ENCODE measurements at regions not wholly inside any gene's neighbourhood (a gene's known extent, or its start where the extent isn't known, plus 50 kb on each side); places are given as distances from the start of the nearest gene placed in this dataset.

GRCh38 chr5:107771926-107772325 is 101.2 kb upstream of the EFNA5 start:
- no peak overlapping the region for H3K4ac ChIP-seq (ENCODE audit: low read length)

DNA sequence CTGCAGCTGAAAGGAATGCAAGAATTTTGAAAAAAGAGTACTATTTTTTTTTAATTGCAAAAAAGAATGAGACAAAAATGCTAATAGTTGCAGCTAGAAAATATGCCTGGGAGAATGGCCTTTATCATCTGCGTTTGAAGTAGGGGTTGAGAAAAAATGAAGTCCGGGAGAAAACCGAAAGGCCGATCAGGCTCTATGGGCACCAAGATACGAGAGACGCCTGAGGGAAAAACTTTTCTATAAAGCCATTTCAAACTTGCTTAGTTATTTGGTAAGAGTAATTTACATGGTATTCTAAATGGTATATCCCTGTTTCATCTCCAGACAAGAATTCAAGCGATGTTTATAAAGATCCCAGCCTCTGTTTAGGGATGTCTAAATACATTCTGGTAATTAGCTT is 99.3 kb upstream of the EFNA5 start:
- Histone ChIP-seq H3K27me3 (ENCODE audit: control insufficient read depth in 3 of 3, insufficient read depth in 3 of 3, low read depth in 1 of 3, low read length in 3 of 3) (no peaks in the 10 kb centered on the region), H2BK120ac (ENCODE audit: low read depth, low read length) (no peak overlapping the region), H2BK12ac (ENCODE audit: low read length) (no peak overlapping the region), H2BK5ac (ENCODE audit: low read length) (no peak overlapping the region), H4K8ac (ENCODE audit: low read depth, low read length) (no peak overlapping the region), H3K36me3 (replicated peaks in 1 of 2; ENCODE audit: control insufficient read depth in 2 of 2, insufficient read depth in 2 of 2, low read length in 2 of 2) (no peaks in the 10 kb centered on the region), H2BK15ac (ENCODE audit: low read length) (no peak overlapping the region), H3K23ac (ENCODE audit: low read depth, low read length, poor library complexity) (no peak overlapping the region), H3K18ac (ENCODE audit: low read length) (no peak overlapping the region), H2AK5ac (ENCODE audit: low read depth, low read length) (no peak overlapping the region), H3K9ac (ENCODE audit: low read depth, low read length, poor library complexity) (no peak overlapping the region), H3K4me3 (ENCODE audit: low read length in 2 of 2) (no peak overlapping the region), H3K4ac (ENCODE audit: low read length) (no peak overlapping the region), H3K9me3 (replicated peaks in 1 of 2; ENCODE audit: control insufficient read depth in 2 of 2, insufficient read depth in 1 of 2, low read depth in 1 of 2, low read length in 2 of 2) (no peaks in the 10 kb centered on the region), H3K27ac (replicated peaks; ENCODE audit: low read length) (peak overlapping the region; percentile 7), H3K4me1 (ENCODE audit: control insufficient read depth in 2 of 2, insufficient read depth in 1 of 2, low read depth in 1 of 2, low read length in 2 of 2) (peaks cover 10 to 26% of the 10 kb centered on the region in 2 donors), H3K14ac (ENCODE audit: low read length) (no peak overlapping the region), H3K79me1 (ENCODE audit: low read depth, low read length) (no peaks in the 10 kb centered on the region), H3K4me2 (ENCODE audit: insufficient read depth, low read length, poor library complexity, severe bottlenecking) (no peak overlapping the region), H4K91ac (ENCODE audit: low read depth, low read length, poor library complexity) (no peak overlapping the region), H2AFZ (ENCODE audit: low read length) (peak overlapping the region; percentile 80)
- no peak for DNase-seq (ENCODE audit: low spot score)
- WGBS, 2 donors (ENCODE audit: extremely low coverage in 2 of 2, insufficient read length in 2 of 2, insufficient replicate concordance in 1 of 2) = no CpG with 5 or more reads among the region's 7 CpGs

More at GRCh38 chr5:107771926-107772325, 101.2 kb upstream of the EFNA5 start:
- Histone ChIP-seq H2AK5ac (ENCODE audit: low read depth, low read length) (no peak overlapping the region), H3K27ac (replicated peaks; ENCODE audit: low read length) (no peak overlapping the region), H2AFZ (ENCODE audit: low read length) (no peak overlapping the region), H3K9me3 (replicated peaks in 1 of 2; ENCODE audit: control insufficient read depth in 2 of 2, insufficient read depth in 1 of 2, low read depth in 1 of 2, low read length in 2 of 2) (no peaks in the 10 kb centered on the region), H3K4me1 (ENCODE audit: control insufficient read depth in 2 of 2, insufficient read depth in 1 of 2, low read depth in 1 of 2, low read length in 2 of 2) (peaks cover 9 to 33% of the 10 kb centered on the region in 2 donors), H3K9ac (ENCODE audit: low read depth, low read length, poor library complexity) (no peak overlapping the region), H3K27me3 (ENCODE audit: control insufficient read depth in 3 of 3, insufficient read depth in 3 of 3, low read depth in 1 of 3, low read length in 3 of 3) (no peaks in the 10 kb centered on the region), H3K4me2 (ENCODE audit: insufficient read depth, low read length, poor library complexity, severe bottlenecking) (no peak overlapping the region), H3K36me3 (replicated peaks in 1 of 2; ENCODE audit: control insufficient read depth in 2 of 2, insufficient read depth in 2 of 2, low read length in 2 of 2) (no peaks in the 10 kb centered on the region), H3K18ac (ENCODE audit: low read length) (no peak overlapping the region), H3K23ac (ENCODE audit: low read depth, low read length, poor library complexity) (no peak overlapping the region), H2BK12ac (ENCODE audit: low read length) (no peak overlapping the region), H4K91ac (ENCODE audit: low read depth, low read length, poor library complexity) (no peak overlapping the region), H3K4me3 (ENCODE audit: low read length in 2 of 2) (no peak overlapping the region), H2BK15ac (ENCODE audit: low read length) (no peak overlapping the region), H3K14ac (ENCODE audit: low read length) (no peak overlapping the region), H4K8ac (ENCODE audit: low read depth, low read length) (no peak overlapping the region), H3K79me1 (ENCODE audit: low read depth, low read length) (no peaks in the 10 kb centered on the region), H2BK120ac (ENCODE audit: low read depth, low read length) (no peak overlapping the region), H2BK5ac (ENCODE audit: low read length) (no peak overlapping the region)
- DNase-seq (ENCODE audit: low spot score) = no peak

DNA sequence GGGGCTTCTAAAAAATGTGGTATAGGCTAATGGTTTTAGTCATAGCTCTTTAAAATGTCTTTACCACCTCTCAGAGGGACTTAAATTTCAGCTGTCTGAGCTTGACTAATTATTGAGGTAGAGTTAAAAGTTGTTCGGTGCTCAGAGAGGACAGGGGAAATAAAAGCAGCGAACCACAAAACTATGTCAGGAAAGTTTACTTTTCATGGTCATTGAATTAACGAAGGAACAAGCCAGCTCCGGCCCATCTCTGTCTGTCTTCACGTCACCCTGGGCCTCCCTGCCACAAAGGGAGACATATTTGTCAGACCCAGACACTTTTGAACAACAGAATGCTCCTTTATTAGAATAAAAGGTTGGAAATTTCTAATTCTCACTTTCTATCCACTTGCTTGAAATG is 98.8 kb upstream of the EFNA5 start:
- H3K18ac ChIP-seq (ENCODE audit: low read length) = no peak overlapping the region
- no peak overlapping the region for H2BK12ac ChIP-seq (ENCODE audit: low read length)
- no peak for DNase-seq (ENCODE audit: low spot score)
- H2AFZ ChIP-seq (ENCODE audit: low read length) = peak overlapping the region; percentile 80
- H2AK5ac ChIP-seq (ENCODE audit: low read depth, low read length) = no peak overlapping the region
- H3K9ac ChIP-seq (ENCODE audit: low read depth, low read length, poor library complexity) = no peak overlapping the region
- no peak overlapping the region for H4K91ac ChIP-seq (ENCODE audit: low read depth, low read length, poor library complexity)
- H3K36me3 ChIP-seq (replicated peaks in 1 of 2; ENCODE audit: control insufficient read depth in 2 of 2, insufficient read depth in 2 of 2, low read length in 2 of 2) = no peaks in the 10 kb centered on the region
- no peak overlapping the region for H4K8ac ChIP-seq (ENCODE audit: low read depth, low read length)
- no peak overlapping the region for H3K14ac ChIP-seq (ENCODE audit: low read length)
- H3K79me1 ChIP-seq (ENCODE audit: low read depth, low read length) = no peaks in the 10 kb centered on the region
- H3K27ac ChIP-seq (replicated peaks; ENCODE audit: low read length) = peak overlapping the region; percentile 7
- H3K27me3 ChIP-seq (ENCODE audit: control insufficient read depth in 3 of 3, insufficient read depth in 3 of 3, low read depth in 1 of 3, low read length in 3 of 3) = no peaks in the 10 kb centered on the region
- H3K4me2 ChIP-seq (ENCODE audit: insufficient read depth, low read length, poor library complexity, severe bottlenecking) = no peak overlapping the region
- no CpG with 5 or more reads among the region's 5 CpGs for WGBS, 2 donors (ENCODE audit: extremely low coverage in 2 of 2, insufficient read length in 2 of 2, insufficient replicate concordance in 1 of 2)
- H3K4me3 ChIP-seq (ENCODE audit: low read length in 2 of 2) = peak overlapping the region in 1 of 2 donors; percentile 11
- no peaks in the 10 kb centered on the region for H3K9me3 ChIP-seq (replicated peaks in 1 of 2; ENCODE audit: control insufficient read depth in 2 of 2, insufficient read depth in 1 of 2, low read depth in 1 of 2, low read length in 2 of 2)
- peaks cover 10 to 28% of the 10 kb centered on the region in 2 donors for H3K4me1 ChIP-seq (ENCODE audit: control insufficient read depth in 2 of 2, insufficient read depth in 1 of 2, low read depth in 1 of 2, low read length in 2 of 2)
- H2BK5ac ChIP-seq (ENCODE audit: low read length) = no peak overlapping the region
- no peak overlapping the region for H2BK120ac ChIP-seq (ENCODE audit: low read depth, low read length)
- no peak overlapping the region for H3K4ac ChIP-seq (ENCODE audit: low read length)
- H2BK15ac ChIP-seq (ENCODE audit: low read length) = no peak overlapping the region
- H3K23ac ChIP-seq (ENCODE audit: low read depth, low read length, poor library complexity) = no peak overlapping the region

DNA sequence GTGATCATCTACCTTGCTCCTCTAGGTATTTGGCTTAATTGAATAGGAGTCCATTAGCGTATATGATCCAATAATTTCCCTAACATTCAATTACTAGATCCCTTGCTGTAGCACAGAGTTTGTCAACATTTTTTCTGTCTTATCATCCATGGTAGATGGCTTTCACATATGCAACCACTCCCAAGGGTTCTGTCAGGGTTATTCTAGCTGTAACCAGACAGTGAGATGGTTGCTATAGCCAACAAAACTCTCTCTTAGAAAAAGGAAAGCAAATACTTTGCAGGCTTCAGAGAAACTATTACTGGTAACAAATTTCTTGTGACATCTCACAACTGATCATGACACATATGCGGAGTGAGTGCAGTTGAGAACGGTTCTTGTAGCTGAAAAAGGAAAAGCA is 96.2 kb upstream of the EFNA5 start:
- Histone ChIP-seq H3K9ac (ENCODE audit: low read depth, low read length, poor library complexity) (no peak overlapping the region), H2AFZ (ENCODE audit: low read length) (no peak overlapping the region), H3K4me1 (ENCODE audit: control insufficient read depth in 2 of 2, insufficient read depth in 1 of 2, low read depth in 1 of 2, low read length in 2 of 2) (peaks cover 9 to 21% of the 10 kb centered on the region in 2 donors), H3K36me3 (replicated peaks in 1 of 2; ENCODE audit: control insufficient read depth in 2 of 2, insufficient read depth in 2 of 2, low read length in 2 of 2) (no peaks in the 10 kb centered on the region), H3K4me2 (ENCODE audit: insufficient read depth, low read length, poor library complexity, severe bottlenecking) (no peak overlapping the region), H2BK15ac (ENCODE audit: low read length) (no peak overlapping the region), H3K4me3 (ENCODE audit: low read length in 2 of 2) (no peak overlapping the region), H3K23ac (ENCODE audit: low read depth, low read length, poor library complexity) (no peak overlapping the region), H3K18ac (ENCODE audit: low read length) (no peak overlapping the region), H2BK12ac (ENCODE audit: low read length) (no peak overlapping the region), H3K27me3 (ENCODE audit: control insufficient read depth in 3 of 3, insufficient read depth in 3 of 3, low read depth in 1 of 3, low read length in 3 of 3) (no peaks in the 10 kb centered on the region), H2AK5ac (ENCODE audit: low read depth, low read length) (no peak overlapping the region), H3K14ac (ENCODE audit: low read length) (no peak overlapping the region), H4K91ac (ENCODE audit: low read depth, low read length, poor library complexity) (no peak overlapping the region), H3K79me1 (ENCODE audit: low read depth, low read length) (no peaks in the 10 kb centered on the region), H4K8ac (ENCODE audit: low read depth, low read length) (no peak overlapping the region), H3K4ac (ENCODE audit: low read length) (no peak overlapping the region), H2BK5ac (ENCODE audit: low read length) (no peak overlapping the region), H3K27ac (replicated peaks; ENCODE audit: low read length) (no peak overlapping the region), H3K9me3 (replicated peaks in 1 of 2; ENCODE audit: control insufficient read depth in 2 of 2, insufficient read depth in 1 of 2, low read depth in 1 of 2, low read length in 2 of 2) (no peaks in the 10 kb centered on the region), H2BK120ac (ENCODE audit: low read depth, low read length) (no peak overlapping the region)
- WGBS, 2 donors (ENCODE audit: extremely low coverage in 2 of 2, insufficient read length in 2 of 2, insufficient replicate concordance in 1 of 2) = no CpG with 5 or more reads among the region's 3 CpGs
- no peak for DNase-seq (ENCODE audit: low spot score)
